22Rv1 (cell line): ENCODE measurements at regions not wholly inside any gene's neighbourhood (a gene's known extent, or its start where the extent isn't known, plus 50 kb on each side); places are given as distances from the start of the nearest gene placed in this dataset.

ENCODE experiments used
- H3K27ac ChIP-seq: fragments of 450-650 bp; 2 replicates; pipeline ENCODE4 v1.5.1; 2017
- CTCF ChIP-seq: fragments of 450-650 bp; IDR thresholded peaks from 2 replicates; pipeline ENCODE4 v1.5.1; 2017; ENCODE audit warnings: mild to moderate bottlenecking
- ZFX ChIP-seq: fragments of 450-650 bp; IDR thresholded peaks from 2 replicates; pipeline ENCODE4 v1.6.1; 2017; ENCODE audit warnings: antibody characterized with exemption, borderline replicate concordance

GRCh38 chr2:147449323-147449991 lies 395.4 kb upstream of the ACVR2A start:
- no peak overlapping the region for H3K27ac ChIP-seq
- TF ChIP-seq ZFX (no peak), CTCF (no peak)

- no peak overlapping the region for H3K27ac ChIP-seq
- TF ChIP-seq CTCF (no peak), ZFX (no peak)
These were observed 402.0 kb upstream of the ACVR2A start for GRCh38 chr2:147442816-147443215.

GRCh38 chr2:147441182-147441581 lies 403.6 kb upstream of the ACVR2A start:
- TF ChIP-seq ZFX (no peak), CTCF (no peak)

GRCh38 chr2:147440734-147441133 lies 404.1 kb upstream of the ACVR2A start:
- H3K27ac ChIP-seq = no peak overlapping the region
- TF ChIP-seq ZFX (no peak), CTCF (no peak)

More at GRCh38 chr2:147441182-147441581, 403.6 kb upstream of the ACVR2A start:
- H3K27ac ChIP-seq = no peak overlapping the region

GRCh38 chr2:147439986-147440385 lies 404.8 kb upstream of the ACVR2A start:
- no peak overlapping the region for H3K27ac ChIP-seq
- TF ChIP-seq CTCF = no peak
- TF ChIP-seq ZFX = no peak

- H3K27ac ChIP-seq = no peak overlapping the region
- no peak for TF ChIP-seq CTCF
- TF ChIP-seq ZFX = no peak
These were observed 405.9 kb upstream of the ACVR2A start for GRCh38 chr2:147438882-147439281.

GRCh38 chr2:147433822-147434221 lies 411.0 kb upstream of the ACVR2A start:
- TF ChIP-seq CTCF = no peak
- TF ChIP-seq ZFX = no peak
- H3K27ac ChIP-seq = no peak overlapping the region
